Adrenal gland (tissue), 5 donors: ENCODE measurements at regions not wholly inside any gene's neighbourhood (a gene's known extent, or its start where the extent isn't known, plus 50 kb on each side); places are given as distances from the start of the nearest gene placed in this dataset.

Experiments
- POLR2A ChIP-seq, 2 donors: fragments of 450-650 bp; IDR thresholded peaks; one replicate each; pipeline ENCODE4 v1.6.1; 2017; ENCODE audit warnings: antibody characterized with exemption in 2 of 2, mild to moderate bottlenecking in 2 of 2, moderate library complexity in 1 of 2
- TF ChIP-seq, protein P1 (sequence below), 6 experiments: fragments of 450-650 bp in 4 of 6; fragments of 200-600 bp in 2 of 6; sonication (generic) in 1 of 6; IDR thresholded peaks; 1 replicate in 5 of 6; 2 replicates in 1 of 6; pipeline versions ENCODE4 v1.5.1 to v1.8.0; 2016 to 2021; ENCODE audit warnings: antibody characterized with exemption in 6 of 6, mild to moderate bottlenecking in 2 of 6, moderate library complexity in 1 of 6
- donor health status: DM: no; HTN: no; CAD: no.

GRCh38 chr3:164155400-164155799, 922.9 kb downstream of the SI start:
- TF ChIP-seq, protein P1, sequence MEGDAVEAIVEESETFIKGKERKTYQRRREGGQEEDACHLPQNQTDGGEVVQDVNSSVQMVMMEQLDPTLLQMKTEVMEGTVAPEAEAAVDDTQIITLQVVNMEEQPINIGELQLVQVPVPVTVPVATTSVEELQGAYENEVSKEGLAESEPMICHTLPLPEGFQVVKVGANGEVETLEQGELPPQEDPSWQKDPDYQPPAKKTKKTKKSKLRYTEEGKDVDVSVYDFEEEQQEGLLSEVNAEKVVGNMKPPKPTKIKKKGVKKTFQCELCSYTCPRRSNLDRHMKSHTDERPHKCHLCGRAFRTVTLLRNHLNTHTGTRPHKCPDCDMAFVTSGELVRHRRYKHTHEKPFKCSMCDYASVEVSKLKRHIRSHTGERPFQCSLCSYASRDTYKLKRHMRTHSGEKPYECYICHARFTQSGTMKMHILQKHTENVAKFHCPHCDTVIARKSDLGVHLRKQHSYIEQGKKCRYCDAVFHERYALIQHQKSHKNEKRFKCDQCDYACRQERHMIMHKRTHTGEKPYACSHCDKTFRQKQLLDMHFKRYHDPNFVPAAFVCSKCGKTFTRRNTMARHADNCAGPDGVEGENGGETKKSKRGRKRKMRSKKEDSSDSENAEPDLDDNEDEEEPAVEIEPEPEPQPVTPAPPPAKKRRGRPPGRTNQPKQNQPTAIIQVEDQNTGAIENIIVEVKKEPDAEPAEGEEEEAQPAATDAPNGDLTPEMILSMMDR (IDR thresholded peaks at IDR 0.05), result no peak
- TF ChIP-seq POLR2A (IDR thresholded peaks at IDR 0.05), result no peak
